ENCODE measurements at regions not wholly inside any gene's neighbourhood (a gene's known extent, or its start where the extent isn't known, plus 50 kb on each side); places are given as distances from the start of the nearest gene placed in this dataset.

DNA sequence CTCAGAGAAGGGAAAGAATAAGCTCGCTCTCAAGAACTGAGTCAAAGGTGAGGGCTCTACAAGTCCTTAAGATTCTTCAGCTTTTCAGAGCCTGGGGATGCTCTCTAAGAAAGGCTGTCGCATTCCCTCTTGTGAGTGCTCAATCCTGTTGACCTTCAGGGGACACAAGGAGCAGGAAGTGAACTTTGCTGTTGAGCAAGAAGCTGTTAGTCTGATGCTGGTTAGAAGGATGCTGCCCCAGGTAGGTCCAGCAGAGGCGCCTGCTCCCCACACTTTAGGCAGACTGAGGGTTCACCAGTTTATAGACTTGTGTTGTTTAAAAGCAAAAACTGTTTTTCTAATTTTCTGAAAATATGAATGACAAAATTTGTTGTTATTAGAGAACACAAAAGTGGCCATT lies 125.4 kb upstream of the SPOCK3 start:
- TF ChIP-seq, protein P1, sequence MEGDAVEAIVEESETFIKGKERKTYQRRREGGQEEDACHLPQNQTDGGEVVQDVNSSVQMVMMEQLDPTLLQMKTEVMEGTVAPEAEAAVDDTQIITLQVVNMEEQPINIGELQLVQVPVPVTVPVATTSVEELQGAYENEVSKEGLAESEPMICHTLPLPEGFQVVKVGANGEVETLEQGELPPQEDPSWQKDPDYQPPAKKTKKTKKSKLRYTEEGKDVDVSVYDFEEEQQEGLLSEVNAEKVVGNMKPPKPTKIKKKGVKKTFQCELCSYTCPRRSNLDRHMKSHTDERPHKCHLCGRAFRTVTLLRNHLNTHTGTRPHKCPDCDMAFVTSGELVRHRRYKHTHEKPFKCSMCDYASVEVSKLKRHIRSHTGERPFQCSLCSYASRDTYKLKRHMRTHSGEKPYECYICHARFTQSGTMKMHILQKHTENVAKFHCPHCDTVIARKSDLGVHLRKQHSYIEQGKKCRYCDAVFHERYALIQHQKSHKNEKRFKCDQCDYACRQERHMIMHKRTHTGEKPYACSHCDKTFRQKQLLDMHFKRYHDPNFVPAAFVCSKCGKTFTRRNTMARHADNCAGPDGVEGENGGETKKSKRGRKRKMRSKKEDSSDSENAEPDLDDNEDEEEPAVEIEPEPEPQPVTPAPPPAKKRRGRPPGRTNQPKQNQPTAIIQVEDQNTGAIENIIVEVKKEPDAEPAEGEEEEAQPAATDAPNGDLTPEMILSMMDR (conservative IDR thresholded peaks at IDR 0.05; ENCODE audit: low read length) = no peak
- TF ChIP-seq EZH2phosphoT487 (IDR thresholded peaks at IDR 0.05; ENCODE audit: borderline replicate concordance) = no peak
